ENCODE measurements at regions not wholly inside any gene's neighbourhood (a gene's known extent, or its start where the extent isn't known, plus 50 kb on each side); places are given as distances from the start of the nearest gene placed in this dataset.
A peak's percentile ranks its signal among the peaks of the same experiment; 100 is the strongest.

DNA sequence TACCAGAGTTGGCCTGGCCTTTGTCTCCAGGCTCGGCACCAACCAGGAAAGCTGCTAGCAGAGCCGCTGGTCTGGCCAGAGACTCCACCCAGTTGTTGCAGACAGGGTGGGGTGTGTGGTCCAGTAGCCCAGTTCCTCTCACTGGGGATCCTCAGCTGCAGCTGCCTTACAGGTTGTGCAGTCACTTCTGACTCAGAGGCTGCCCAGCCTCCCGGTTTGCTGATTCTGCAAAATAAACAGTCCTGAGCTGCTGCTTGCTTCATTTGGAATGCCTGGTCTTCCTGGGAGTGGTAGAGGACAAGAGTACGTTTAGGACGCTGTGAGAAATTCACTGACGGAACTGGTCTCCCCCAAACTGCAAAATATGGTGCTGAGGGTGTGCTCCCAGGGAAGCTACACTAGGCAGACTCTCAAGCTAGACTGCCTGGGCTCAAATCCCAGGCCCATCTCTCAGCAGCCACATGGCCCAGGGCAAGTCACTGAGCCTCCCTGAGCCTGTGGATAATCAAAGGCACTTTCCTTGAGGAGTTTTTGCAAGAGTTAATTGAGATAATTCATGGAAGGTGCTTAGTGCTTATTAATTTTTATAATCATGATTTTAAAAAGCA lies 246.1 kb downstream of the TFAP2C start:
- Histone ChIP-seq H3K4me1 (ENCODE audit: control insufficient read depth in 1 of 2, insufficient read depth in 2 of 2, low read length in 2 of 2) (peaks cover 0 to 6% of the 10 kb centered on the region in 2 experiments; a peak in 1 of 4 replicates), H4K20me1 (ENCODE audit: insufficient read depth) (no peaks in the 10 kb centered on the region), H2AFZ (ENCODE audit: low read depth, low read length, poor library complexity, severe bottlenecking) (no peak overlapping the region), H3K27me3 (ENCODE audit: insufficient read depth, low read length) (no peaks in the 10 kb centered on the region), H3K79me2 (ENCODE audit: insufficient read depth, low read length) (no peaks in the 10 kb centered on the region), H3K4me3 (replicated peaks in 1 of 2; ENCODE audit: low read depth in 1 of 2, low read length in 2 of 2) (no peak overlapping the region), H3K9ac (ENCODE audit: low read length) (no peak overlapping the region), H3K27ac (ENCODE audit: low read depth, low read length) (no peak overlapping the region), H3K36me3 (ENCODE audit: control insufficient read depth in 1 of 2, insufficient read depth in 2 of 2, low read length in 2 of 2) (no peaks in the 10 kb centered on the region), H3K9me2 (ENCODE audit: insufficient read depth) (no peaks in the 10 kb centered on the region), H3K4me2 (ENCODE audit: low read length) (no peak overlapping the region), H3K9me3 (ENCODE audit: control insufficient read depth in 1 of 2, insufficient read depth in 1 of 2, low read depth in 1 of 2, low read length in 2 of 2) (no peaks in the 10 kb centered on the region)
- DNase-seq (ENCODE audit: low read depth, low spot score) (peak; percentile 10), ATAC-seq (peak; percentile 72)
- TF ChIP-seq SIN3A (IDR thresholded peaks at IDR 0.05; ENCODE audit: low read depth) (no peak), TCF7L2 (IDR thresholded peaks at IDR 0.05; ENCODE audit: borderline replicate concordance, extremely low read depth, insufficient read depth, insufficient read length) (no peak), SP1 (IDR thresholded peaks at IDR 0.05; ENCODE audit: low read depth) (no peak), MAX (IDR thresholded peaks at IDR 0.05) (no peak)
- no TSS peak for BruUV-seq (replicated peaks)
- ChIA-PET CTCF (no interaction called here), POLR2A (no interaction called here), RAD21 (ENCODE audit: low non-redundant PET in 1 of 2, low total read pairs in 2 of 2, uncharacterized antibody in 2 of 2, unreplicated experiment in 2 of 2) (no interaction called here)
- intact Hi-C loops (cut with micrococcal nuclease), result no loop called here

DNA sequence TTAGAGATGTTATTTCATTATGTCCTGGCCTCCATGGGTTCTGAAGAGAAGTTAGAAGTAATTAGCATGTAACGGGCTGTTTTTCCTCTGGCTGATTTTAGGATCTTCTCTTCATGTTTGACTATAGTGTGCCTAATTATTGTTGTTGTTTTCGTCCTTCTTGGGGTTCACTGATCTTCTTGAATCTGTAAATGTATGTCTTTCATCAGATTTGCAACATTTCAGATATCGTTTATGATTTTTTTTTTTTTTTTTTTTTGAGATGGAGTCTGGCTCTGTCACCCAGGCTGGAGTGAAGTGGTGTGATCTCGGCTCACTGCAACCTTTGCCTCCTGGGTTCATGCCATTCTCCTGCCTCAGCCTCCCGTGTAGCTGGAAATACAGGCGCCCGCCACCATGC lies 246.7 kb downstream of the TFAP2C start:
- H3K27ac ChIP-seq (ENCODE audit: low read depth, low read length), result no peak overlapping the region
- H3K9ac ChIP-seq (ENCODE audit: low read length), result no peak overlapping the region
- no peaks in the 10 kb centered on the region for H3K27me3 ChIP-seq (ENCODE audit: insufficient read depth, low read length)
- no peaks in the 10 kb centered on the region for H3K79me2 ChIP-seq (ENCODE audit: insufficient read depth, low read length)
- H3K36me3 ChIP-seq (ENCODE audit: control insufficient read depth in 1 of 2, insufficient read depth in 2 of 2, low read length in 2 of 2), result no peaks in the 10 kb centered on the region
- H3K4me2 ChIP-seq (ENCODE audit: low read length), result no peak overlapping the region
- H3K4me1 ChIP-seq (ENCODE audit: control insufficient read depth in 1 of 2, insufficient read depth in 2 of 2, low read length in 2 of 2), result peaks cover 0 to 6% of the 10 kb centered on the region in 2 experiments; a peak in 1 of 4 replicates
- ChIA-PET RAD21 (ENCODE audit: low non-redundant PET in 1 of 2, low total read pairs in 2 of 2, uncharacterized antibody in 2 of 2, unreplicated experiment in 2 of 2) (no interaction called here), CTCF (no interaction called here), POLR2A (no interaction called here)
- intact Hi-C loops (cut with micrococcal nuclease), result no loop called here
- no peak overlapping the region for H2AFZ ChIP-seq (ENCODE audit: low read depth, low read length, poor library complexity, severe bottlenecking)
- no peaks in the 10 kb centered on the region for H3K9me3 ChIP-seq (ENCODE audit: control insufficient read depth in 1 of 2, insufficient read depth in 1 of 2, low read depth in 1 of 2, low read length in 2 of 2)
- DNase-seq (ENCODE audit: low read depth, low spot score) (no peak), ATAC-seq (no peak)
- no peaks in the 10 kb centered on the region for H4K20me1 ChIP-seq (ENCODE audit: insufficient read depth)
- TF ChIP-seq SRF (IDR thresholded peaks at IDR 0.05; ENCODE audit: low read depth) (no peak), SIN3A (IDR thresholded peaks at IDR 0.05; ENCODE audit: low read depth) (no peak), SP1 (IDR thresholded peaks at IDR 0.05; ENCODE audit: low read depth) (no peak), ZFX (IDR thresholded peaks at IDR 0.05) (no peak)
- no peaks in the 10 kb centered on the region for H3K9me2 ChIP-seq (ENCODE audit: insufficient read depth)
- no peak overlapping the region for H3K4me3 ChIP-seq (replicated peaks in 1 of 2; ENCODE audit: low read depth in 1 of 2, low read length in 2 of 2)
- BruUV-seq (replicated peaks), result no TSS peak
